Gastroesophageal sphincter (tissue), 4 donors: ENCODE measurements at regions not wholly inside any gene's neighbourhood (a gene's known extent, or its start where the extent isn't known, plus 50 kb on each side); places are given as distances from the start of the nearest gene placed in this dataset.
A peak's percentile ranks its signal among the peaks of the same experiment; 100 is the strongest.
"Not testable (repeated sequence)": the region's sequence is repeated elsewhere in the genome, so short reads cannot be mapped to it uniquely, and the experiment has no call there.

Experiments
- ATAC-seq: fragments of 150-250 bp; one replicate; pipeline ENCODE4 v1.9.1; 2016; ENCODE audit warnings: mild to moderate bottlenecking, moderate library complexity
- H3K27ac ChIP-seq, 4 donors: fragments of 200-600 bp; sonication (generic) in 3 of 4; 1 replicate in 3 of 4; 2 replicates in 1 of 4; pipeline ENCODE4 v1.5.1; 2016 to 2019
- H3K27me3 ChIP-seq: fragments of 200-600 bp; sonication (generic); one replicate; pipeline ENCODE4 v1.5.1; 2019
- H3K36me3 ChIP-seq, 2 donors: fragments of 200-600 bp; sonication (generic); one replicate each; pipeline ENCODE4 v1.5.1; 2019; ENCODE audit warnings: control low read depth in 1 of 2
- H3K4me1 ChIP-seq, 3 donors: fragments of 200-600 bp; sonication (generic); 1 replicate in 2 of 3; 2 replicates in 1 of 3; pipeline ENCODE4 v1.5.1; 2016 to 2019; ENCODE audit warnings: control low read depth in 2 of 3
- H3K4me3 ChIP-seq, 2 donors: fragments of 200-600 bp; sonication (generic); one replicate each; pipeline ENCODE4 v1.5.1; 2019; ENCODE audit warnings: mild to moderate bottlenecking in 1 of 2, moderate library complexity in 1 of 2
- H3K9me3 ChIP-seq, 3 donors: fragments of 200-600 bp; sonication (generic); one replicate each; pipeline ENCODE4 v1.5.1; 2017 to 2019; ENCODE audit warnings: control low read depth in 2 of 3
- CTCF ChIP-seq, 4 experiments: fragments of 200-600 bp in 2 of 4; fragments of 450-650 bp in 2 of 4; sonication (generic) in 1 of 4; IDR thresholded peaks; one replicate each; pipeline ENCODE4 v1.5.1; 2017 to 2019; ENCODE audit warnings: antibody characterized with exemption in 4 of 4, mild to moderate bottlenecking in 2 of 4, moderate library complexity in 2 of 4
- EP300 ChIP-seq: sonication (generic); formaldehyde crosslinking; IDR thresholded peaks from one replicate; pipeline ENCODE4 v1.6.1; 2017; ENCODE audit warnings: antibody characterized with exemption, mild to moderate bottlenecking
- POLR2A ChIP-seq, 2 donors: fragments of 450-650 bp; IDR thresholded peaks; one replicate each; pipeline ENCODE4 v1.6.1; 2017; ENCODE audit warnings: antibody characterized with exemption in 2 of 2, mild to moderate bottlenecking in 2 of 2, moderate library complexity in 1 of 2
- POLR2AphosphoS5 ChIP-seq: sonication (generic); formaldehyde crosslinking; IDR thresholded peaks from one replicate; pipeline ENCODE4 v1.6.1; 2017; ENCODE audit warnings: antibody characterized with exemption
- WGBS, 2 donors: methylation state at CpG; one replicate each; pipeline ENCODE4 v1.1.5; 2018; ENCODE audit warnings: low coverage in 1 of 2; 5-methylcytosine and 5-hydroxymethylcytosine counted together

- Histone ChIP-seq H3K4me3 (no peak overlapping the region), H3K27me3 (no peaks in the 10 kb centered on the region), H3K4me1 (peaks cover 0 to 8% (median 0%) of the 10 kb centered on the region in 3 donors), H3K36me3 (no peaks in the 10 kb centered on the region), H3K9me3 (no peaks in the 10 kb centered on the region), H3K27ac (peak overlapping the region in 1 of 4 donors; percentile 65)
- ATAC-seq = no peak
- WGBS, 2 donors = no CpG with 5 or more reads among the region's 4 CpGs
- TF ChIP-seq POLR2AphosphoS5 (no peak), CTCF (IDR thresholded peaks at IDR 0.05) (no peak), EP300 (no peak), POLR2A (IDR thresholded peaks at IDR 0.05) (no peak)
Measured at GRCh38 chr14:105664691-105665090, 138.3 kb downstream of the TMEM121 start.

- no peak for ATAC-seq
- Histone ChIP-seq H3K4me3 (no peak overlapping the region), H3K4me1 (peaks cover 0 to 8% (median 0%) of the 10 kb centered on the region in 3 donors), H3K27me3 (no peaks in the 10 kb centered on the region), H3K9me3 (no peaks in the 10 kb centered on the region), H3K36me3 (no peaks in the 10 kb centered on the region), H3K27ac (no peak overlapping the region)
- no peak for TF ChIP-seq CTCF (IDR thresholded peaks at IDR 0.05)
- TF ChIP-seq EP300 = no peak
- no peak for TF ChIP-seq POLR2AphosphoS5
- TF ChIP-seq POLR2A (IDR thresholded peaks at IDR 0.05) = no peak
- WGBS, 2 donors = 62 to 65% methylated on average over 7 to 8 of the region's 9 CpGs
Measured at GRCh38 chr14:105665247-105665950, 139.0 kb downstream of the TMEM121 start.

- no peaks in the 10 kb centered on the region for H3K9me3 ChIP-seq
- no peaks in the 10 kb centered on the region for H3K27me3 ChIP-seq
- H3K4me3 ChIP-seq = no peak overlapping the region
- peaks cover 0 to 8% (median 0%) of the 10 kb centered on the region in 3 donors for H3K4me1 ChIP-seq
- ATAC-seq = no peak
- H3K27ac ChIP-seq = no peak overlapping the region
- no peaks in the 10 kb centered on the region for H3K36me3 ChIP-seq
- TF ChIP-seq POLR2AphosphoS5 = no peak
- no peak for TF ChIP-seq CTCF (IDR thresholded peaks at IDR 0.05)
- TF ChIP-seq EP300 = no peak
- no peak for TF ChIP-seq POLR2A (IDR thresholded peaks at IDR 0.05)
- WGBS, 2 donors = 89 to 90% methylated on average over 3 to 4 of the region's 6 CpGs
Measured at GRCh38 chr14:105665951-105666277, 139.5 kb downstream of the TMEM121 start.

GRCh38 chr14:105666420-105666819 lies 140.0 kb downstream of the TMEM121 start:
- no peak overlapping the region for H3K4me3 ChIP-seq
- TF ChIP-seq EP300 (no peak), POLR2AphosphoS5 (no peak), CTCF (IDR thresholded peaks at IDR 0.05) (no peak), POLR2A (IDR thresholded peaks at IDR 0.05) (no peak)
- H3K36me3 ChIP-seq = no peaks in the 10 kb centered on the region
- H3K9me3 ChIP-seq = no peaks in the 10 kb centered on the region
- ATAC-seq = no peak
- peaks cover 0 to 8% (median 0%) of the 10 kb centered on the region in 3 donors for H3K4me1 ChIP-seq
- no peaks in the 10 kb centered on the region for H3K27me3 ChIP-seq
- 63 to 78% methylated on average over 4 to 6 of the region's 6 CpGs for WGBS, 2 donors
- H3K27ac ChIP-seq = no peak overlapping the region

GRCh38 chr14:105666991-105667662 lies 140.7 kb downstream of the TMEM121 start:
- not testable (repeated sequence) for H3K4me3 ChIP-seq, H3K4me1 ChIP-seq, H3K27ac ChIP-seq, ATAC-seq, H3K27me3 ChIP-seq, H3K36me3 ChIP-seq, H3K9me3 ChIP-seq
- no CpG with 5 or more reads among the region's 29 CpGs for WGBS, 2 donors

- not testable (repeated sequence) for ATAC-seq, H3K36me3 ChIP-seq, H3K4me1 ChIP-seq, H3K9me3 ChIP-seq, H3K27me3 ChIP-seq, H3K27ac ChIP-seq, H3K4me3 ChIP-seq
- no CpG with 5 or more reads among the region's 13 CpGs for WGBS, 2 donors
Measured at GRCh38 chr14:105667663-105668020, 141.3 kb downstream of the TMEM121 start.

GRCh38 chr14:105668021-105668420 lies 141.6 kb downstream of the TMEM121 start:
- H3K4me1 ChIP-seq, H3K27ac ChIP-seq, ATAC-seq, H3K4me3 ChIP-seq, H3K36me3 ChIP-seq, H3K27me3 ChIP-seq, H3K9me3 ChIP-seq: not testable (repeated sequence)
- WGBS, 2 donors = 93% methylated on average over 2 of the region's 22 CpGs; no CpG with 5 or more reads in 1 of the 2 donors

GRCh38 chr14:105668471-105669230 lies 142.3 kb downstream of the TMEM121 start:
- not testable (repeated sequence) for ATAC-seq, H3K36me3 ChIP-seq, H3K4me1 ChIP-seq, H3K27me3 ChIP-seq, H3K27ac ChIP-seq, H3K4me3 ChIP-seq, H3K9me3 ChIP-seq
- 90 to 98% methylated on average over 12 to 14 of the region's 29 CpGs for WGBS, 2 donors
